ENCODE measurements at regions not wholly inside any gene's neighbourhood (a gene's known extent, or its start where the extent isn't known, plus 50 kb on each side); places are given as distances from the start of the nearest gene placed in this dataset.

- no peak for DNase-seq (ENCODE audit: low read depth)
These were observed 122.3 kb upstream of the RAI14 start for GRCh38 chr5:34533582-34534522.

- DNase-seq (ENCODE audit: low read depth): no peak
These were observed 121.5 kb upstream of the RAI14 start for GRCh38 chr5:34534523-34535103.

- no peak for DNase-seq (ENCODE audit: low read depth)
These were observed 120.7 kb upstream of the RAI14 start for GRCh38 chr5:34535433-34535832.

GRCh38 chr5:34535944-34536623 lies 120.0 kb upstream of the RAI14 start:
- no peak for DNase-seq (ENCODE audit: low read depth)

GRCh38 chr5:34536699-34537098 lies 119.4 kb upstream of the RAI14 start:
- no peak for DNase-seq (ENCODE audit: low read depth)

GRCh38 chr5:34538026-34538672 lies 118.0 kb upstream of the RAI14 start:
- no peak for DNase-seq (ENCODE audit: low read depth)

- no peak for DNase-seq (ENCODE audit: low read depth)
These were observed 116.9 kb upstream of the RAI14 start for GRCh38 chr5:34539183-34539582.

GRCh38 chr5:34541067-34541466 lies 115.1 kb upstream of the RAI14 start:
- no peak for DNase-seq (ENCODE audit: low read depth)

- DNase-seq (ENCODE audit: low read depth): no peak
These were observed 113.3 kb upstream of the RAI14 start for GRCh38 chr5:34542818-34543217.

- no peak for DNase-seq (ENCODE audit: low read depth)
These were observed 112.4 kb upstream of the RAI14 start for GRCh38 chr5:34543687-34544086.

- DNase-seq (ENCODE audit: low read depth): no peak
These were observed 111.7 kb upstream of the RAI14 start for GRCh38 chr5:34544403-34544802.

GRCh38 chr5:34545164-34545563 lies 111.0 kb upstream of the RAI14 start:
- DNase-seq (ENCODE audit: low read depth): no peak

GRCh38 chr5:34545626-34546025 lies 110.5 kb upstream of the RAI14 start:
- DNase-seq (ENCODE audit: low read depth): no peak

GRCh38 chr5:34547300-34548085 lies 108.6 kb upstream of the RAI14 start:
- DNase-seq (ENCODE audit: low read depth): no peak

GRCh38 chr5:34548086-34548403 lies 108.1 kb upstream of the RAI14 start:
- DNase-seq (ENCODE audit: low read depth): no peak

- DNase-seq (ENCODE audit: low read depth): no peak
These were observed 105.9 kb upstream of the RAI14 start for GRCh38 chr5:34550247-34550646.

GRCh38 chr5:34550964-34551363 lies 105.2 kb upstream of the RAI14 start:
- DNase-seq (ENCODE audit: low read depth): no peak

GRCh38 chr5:34551911-34552433 lies 104.2 kb upstream of the RAI14 start:
- no peak for DNase-seq (ENCODE audit: low read depth)

- no peak for DNase-seq (ENCODE audit: low read depth)
These were observed 103.4 kb upstream of the RAI14 start for GRCh38 chr5:34552686-34553085.

GRCh38 chr5:34553581-34553980 lies 102.5 kb upstream of the RAI14 start:
- no peak for DNase-seq (ENCODE audit: low read depth)

- no peak for DNase-seq (ENCODE audit: low read depth)
These were observed 101.5 kb upstream of the RAI14 start for GRCh38 chr5:34554641-34555040.

All from T follicular helper cell (primary cell).